Heart left ventricle (tissue), 13 donors: ENCODE measurements at regions not wholly inside any gene's neighbourhood (a gene's known extent, or its start where the extent isn't known, plus 50 kb on each side); places are given as distances from the start of the nearest gene placed in this dataset.

Experiments
- CTCF ChIP-seq, 12 donors: fragments of 200-600 bp; sonication (generic) in 4 of 12; IDR thresholded peaks; one replicate each; pipeline versions ENCODE4 v1.5.0 to v1.8.0; 2018 to 2022; ENCODE audit warnings: antibody characterized with exemption in 12 of 12, mild to moderate bottlenecking in 5 of 12
- POLR2A ChIP-seq, 2 donors: fragments of 450-650 bp; IDR thresholded peaks; one replicate each; pipeline ENCODE4 v1.6.1; 2017; ENCODE audit warnings: antibody characterized with exemption in 2 of 2, mild to moderate bottlenecking in 2 of 2, moderate library complexity in 2 of 2
- donor health status: ischemic (EF 13 %, LVEDD 7.1; RV severe dilation, severe dysfunction).
- donor health status: DM: no; HTN: yes; CAD: no.
- donor health status: DM: no; HTN: no; CAD: no.
- donor health status: ischemic (EF 25% LVEDD 6.9; RV normal size, moderate dysfunction).
- donor health status: ischemic (EF 25% LVEDD 5.7; RV mildly dilated, moderate dysfunction).
- donor health status: ischemic (EF 35%, LVEDD 5.7; RV mildly dilated, moderate dysfunction).
- donor health status: nonischemic (EF 11% LVEDD 7.7; RV severe dilation, severe dysfunction).
- donor health status: DM: yes; HTN: yes; CAD: no.
- donor health status: PGD.
- donor health status: ischemic (EF 29% LVEDD 5.4; RV normal size, mild dysfunction).
- donor health status: nonischemic (EF 23%, LVEDD 6.1; RV moderate dilation, normal function).

GRCh38 chr4:34943741-34944386, 1300.5 kb downstream of the ARAP2 start:
- TF ChIP-seq CTCF (IDR thresholded peaks at IDR 0.05) (no peak), POLR2A (IDR thresholded peaks at IDR 0.05) (no peak)
